GM12878 (cell line): ENCODE measurements at regions not wholly inside any gene's neighbourhood (a gene's known extent, or its start where the extent isn't known, plus 50 kb on each side); places are given as distances from the start of the nearest gene placed in this dataset.

Experiments
- ATAC-seq: fragments of 200-7000 bp; cut with Tn5 transposase; 3 replicates; pipeline ENCODE4 v1.9.1; 2020; ENCODE audit warnings: mild to moderate bottlenecking, moderate library complexity
- BruUV-seq: library from RNA; stranded (reverse); fragments of 400-500 nt; replicated peaks from 2 replicates; lab custom pipeline; 2021; lab: Mats Ljungman, UMichigan
- CTCF ChIA-PET: fragments of 300-600 bp; sonication (Branson Sonifier 250); formaldehyde crosslinking; extraction: SDS; loops from one replicate; lab custom pipeline; 2021; ENCODE audit warnings: inconsistent platforms; lab: Yijun Ruan, JAX
- POLR2A ChIA-PET: fragments of 350-600 bp; formaldehyde crosslinking; extraction: SDS; loops from one replicate; lab custom pipeline; 2021; ENCODE audit warnings: inconsistent platforms; lab: Charles Lee
- RAD21 ChIA-PET: fragments of 300-600 bp; sonication (Branson Sonifier 250); formaldehyde crosslinking; loops from one replicate; lab custom pipeline; 2023; ENCODE audit warnings: antibody characterized with exemption; ENCODE audit not compliant: unreplicated experiment; lab: Charles Lee
- SMC1A ChIA-PET: fragments of 300-600 bp; sonication (Branson Sonifier 250); formaldehyde crosslinking; loops from one replicate; lab custom pipeline; 2023; ENCODE audit not compliant: unreplicated experiment, uncharacterized antibody; lab: Charles Lee
- DNase-seq: peaks from one replicate; pipeline ENCODE4 v3.0.0-alpha.2; 2011; ENCODE audit warnings: low read depth, low spot score
- FAIRE-seq: peaks from 3 replicates; lab custom pipeline; 2011; peaks lifted over from hg19 to GRCh38; lab: Jason Lieb, UNC
- H2AFZ ChIP-seq: 2 replicates; pipeline ENCODE4 v1.6.0; 2011; ENCODE audit warnings: low read depth, low read length, control low read depth; ENCODE audit not compliant: control insufficient read depth
- H3K27ac ChIP-seq: 2 replicates; pipeline ENCODE4 v1.5.1; 2011; ENCODE audit warnings: control low read depth; ENCODE audit not compliant: control insufficient read depth, insufficient read depth
- H3K27me3 ChIP-seq, 2 experiments: replicated peaks in 1 of 2; 2 replicates each; pipeline versions ENCODE4 v1.6.0 to v1.6.1; 2011; ENCODE audit warnings: low read length in 1 of 2; ENCODE audit not compliant: control insufficient read depth in 2 of 2, insufficient read depth in 2 of 2
- H3K36me3 ChIP-seq, 2 experiments: 2 replicates each; pipeline ENCODE4 v1.5.1; 2011; ENCODE audit warnings: low read length in 1 of 2; ENCODE audit not compliant: control insufficient read depth in 2 of 2, insufficient read depth in 2 of 2
- H3K4me1 ChIP-seq: 2 replicates; pipeline ENCODE4 v1.6.1; 2011; ENCODE audit warnings: mild to moderate bottlenecking, low read length, moderate library complexity, mixed read lengths; ENCODE audit not compliant: control insufficient read depth, insufficient read depth
- H3K4me2 ChIP-seq: 2 replicates; pipeline ENCODE4 v1.6.0; 2011; ENCODE audit warnings: control low read depth; ENCODE audit not compliant: control insufficient read depth, insufficient read depth
- H3K4me3 ChIP-seq: fragments of 200-600 bp; sonication (generic); 2 replicates; pipeline ENCODE4 v1.5.1; 2016
- H3K79me2 ChIP-seq: 2 replicates; pipeline ENCODE4 v1.6.0; 2011; ENCODE audit warnings: low read length; ENCODE audit not compliant: control insufficient read depth, insufficient read depth
- H3K9ac ChIP-seq: 2 replicates; pipeline ENCODE4 v1.8.0; 2011; ENCODE audit warnings: low read length, control low read depth, mixed read lengths; ENCODE audit not compliant: control insufficient read depth, insufficient read depth
- H3K9me3 ChIP-seq: replicated peaks from 3 replicates; pipeline ENCODE4 v1.5.1; 2011; ENCODE audit warnings: mild to moderate bottlenecking, low read length; ENCODE audit not compliant: control insufficient read depth, insufficient read depth
- H4K20me1 ChIP-seq: 2 replicates; pipeline ENCODE4 v1.6.0; 2011; ENCODE audit not compliant: control insufficient read depth, insufficient read depth
- CHD4 ChIP-seq: fragments of 200-600 bp; sonication (generic); IDR thresholded peaks from 2 replicates; pipeline ENCODE4 v1.6.1; 2016; ENCODE audit warnings: mild to moderate bottlenecking
- CREM ChIP-seq: IDR thresholded peaks from 2 replicates; pipeline ENCODE4 v1.6.1; 2014; ENCODE audit warnings: antibody characterized with exemption, low read depth
- FOS ChIP-seq: IDR thresholded peaks from 3 replicates; pipeline ENCODE4 v1.6.1; 2011; ENCODE audit warnings: borderline replicate concordance; ENCODE audit not compliant: insufficient read length; ENCODE audit errors: extremely low read depth
- HDAC2 ChIP-seq: fragments of 200-600 bp; sonication (generic); IDR thresholded peaks from 2 replicates; pipeline ENCODE4 v1.6.1; 2017
- POU2F2 ChIP-seq: IDR thresholded peaks from 3 replicates; pipeline ENCODE4 v1.6.1; 2011; ENCODE audit warnings: low read depth, mild to moderate bottlenecking, low read length, borderline replicate concordance
- TCF12 ChIP-seq: IDR thresholded peaks from 2 replicates; pipeline ENCODE4 v1.6.1; 2011; ENCODE audit warnings: low read depth, mild to moderate bottlenecking, low read length
- TCF3 ChIP-seq: IDR thresholded peaks from 2 replicates; pipeline ENCODE4 v1.6.1; 2012; ENCODE audit warnings: low read depth, mild to moderate bottlenecking, low read length, borderline replicate concordance; ENCODE audit not compliant: insufficient read depth
- WGBS: methylation state at CpG from one replicate; pipeline ENCODE4 v1.1.6; 2016; ENCODE audit warnings: low lambda C conversion rate; ENCODE audit not compliant: insufficient replicate concordance, insufficient coverage; ENCODE audit errors: missing lambda C conversion rate; 5-methylcytosine and 5-hydroxymethylcytosine counted together
- in situ Hi-C: fragments of 300-500 bp; cut with MboI; formaldehyde crosslinking; loops from 9 replicates; pipeline ENCODE4 v1.14.3; 2018; ENCODE audit warnings: mixed read lengths
- intact Hi-C: fragments of 100-400 bp; cut with micrococcal nuclease; formaldehyde crosslinking; loops from one replicate; pipeline ENCODE4 v1.14.2; 2022; ENCODE audit not compliant: unreplicated experiment
- TF ChIP-seq, protein P1 (sequence below): IDR thresholded peaks from 2 replicates; pipeline ENCODE4 v1.6.1; 2011; ENCODE audit warnings: low read depth, low read length, improper control_type of control experiment, borderline replicate concordance
- TF ChIP-seq, protein P2 (sequence below): IDR thresholded peaks from 2 replicates; pipeline ENCODE4 v1.6.1; 2011; ENCODE audit warnings: mild to moderate bottlenecking, low read depth, low read length, moderate library complexity; ENCODE audit not compliant: insufficient replicate concordance

DNA sequence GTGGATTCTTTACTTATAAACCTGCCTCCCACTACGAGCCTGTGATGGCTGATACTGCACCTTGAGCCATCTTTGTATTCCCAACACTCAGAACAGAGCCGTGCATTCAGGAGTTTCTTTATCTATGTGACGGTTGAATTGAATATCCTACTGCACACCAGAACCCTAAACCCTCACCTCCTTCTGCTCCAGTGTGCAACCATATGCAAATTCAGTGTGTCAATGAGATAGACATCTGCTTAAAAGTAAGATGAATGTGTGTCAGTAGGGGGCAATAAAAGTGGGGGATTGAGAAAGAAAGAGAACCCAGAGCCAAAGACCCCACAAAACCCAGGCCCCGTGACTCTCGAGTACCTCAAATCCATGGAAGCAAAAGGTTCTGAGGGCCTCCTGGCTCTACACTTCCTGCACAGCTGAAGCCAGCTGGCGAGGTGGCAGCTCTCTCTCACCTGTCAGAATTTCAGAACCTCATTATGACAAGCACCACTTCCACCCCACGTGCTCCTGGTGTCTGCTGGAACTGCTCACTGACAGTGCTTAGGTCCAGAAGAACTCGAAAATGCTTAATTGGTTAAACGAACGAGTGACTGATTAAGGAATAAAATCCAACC, 143.3 kb upstream of the GPR26 start:
- peaks cover 9% of the 10 kb centered on the region for H3K4me1 ChIP-seq
- H3K27ac ChIP-seq, result no peak overlapping the region; the same call in 1 of the 2 replicates
- FAIRE-seq (peak; percentile 52), ATAC-seq (peak; percentile 62; the same call in 2 of the 3 replicates), DNase-seq (no peak)
- POLR2A ChIA-PET, result no interaction called here
- 31% methylated on average over 10 of the region's 10 CpGs for WGBS
- CTCF ChIA-PET, result interaction anchor here (1.0 kb wide), 1 partner anchor 32 kb away, joined by 5 read pairs; no protein-coding TSS in a partner anchor
- TF ChIP-seq CREM, result no peak
- TF ChIP-seq TCF12, result peak; percentile 87
- TF ChIP-seq TCF3, result peak; percentile 98
- no peak for TF ChIP-seq HDAC2
- TF ChIP-seq, protein P1, sequence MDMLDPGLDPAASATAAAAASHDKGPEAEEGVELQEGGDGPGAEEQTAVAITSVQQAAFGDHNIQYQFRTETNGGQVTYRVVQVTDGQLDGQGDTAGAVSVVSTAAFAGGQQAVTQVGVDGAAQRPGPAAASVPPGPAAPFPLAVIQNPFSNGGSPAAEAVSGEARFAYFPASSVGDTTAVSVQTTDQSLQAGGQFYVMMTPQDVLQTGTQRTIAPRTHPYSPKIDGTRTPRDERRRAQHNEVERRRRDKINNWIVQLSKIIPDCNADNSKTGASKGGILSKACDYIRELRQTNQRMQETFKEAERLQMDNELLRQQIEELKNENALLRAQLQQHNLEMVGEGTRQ, result no peak
- TF ChIP-seq, protein P2, sequence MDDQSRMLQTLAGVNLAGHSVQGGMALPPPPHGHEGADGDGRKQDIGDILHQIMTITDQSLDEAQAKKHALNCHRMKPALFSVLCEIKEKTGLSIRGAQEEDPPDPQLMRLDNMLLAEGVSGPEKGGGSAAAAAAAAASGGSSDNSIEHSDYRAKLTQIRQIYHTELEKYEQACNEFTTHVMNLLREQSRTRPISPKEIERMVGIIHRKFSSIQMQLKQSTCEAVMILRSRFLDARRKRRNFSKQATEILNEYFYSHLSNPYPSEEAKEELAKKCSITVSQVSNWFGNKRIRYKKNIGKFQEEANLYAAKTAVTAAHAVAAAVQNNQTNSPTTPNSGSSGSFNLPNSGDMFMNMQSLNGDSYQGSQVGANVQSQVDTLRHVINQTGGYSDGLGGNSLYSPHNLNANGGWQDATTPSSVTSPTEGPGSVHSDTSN, result peak; percentile 11
- TF ChIP-seq FOS, result no peak
- TF ChIP-seq CHD4, result no peak
- peak; percentile 75; the same call in 2 of the 3 replicates for TF ChIP-seq POU2F2
- peak overlapping the region; percentile 44; the same call in 1 of the 2 replicates for H3K4me2 ChIP-seq
- no peak overlapping the region for H3K4me3 ChIP-seq
- no peaks in the 10 kb centered on the region for H4K20me1 ChIP-seq
- no peaks in the 10 kb centered on the region for H3K36me3 ChIP-seq
- no peaks in the 10 kb centered on the region for H3K27me3 ChIP-seq
- RAD21 ChIA-PET, result interaction anchor here (1.0 kb wide), 1 partner anchor 29 kb away, joined by 3 read pairs; no protein-coding TSS in a partner anchor
- in situ Hi-C loops, result no loop called here
- intact Hi-C loops, result no loop called here
- no peaks in the 10 kb centered on the region; the same call in 2 of the 3 replicates for H3K9me3 ChIP-seq
- BruUV-seq, result no TSS peak
- H3K9ac ChIP-seq, result no peak overlapping the region
- no peaks in the 10 kb centered on the region for H3K79me2 ChIP-seq
- SMC1A ChIA-PET, result interaction anchor here (1.1 kb wide), 1 partner anchor 36 kb away, joined by 3 read pairs; no protein-coding TSS in a partner anchor
- H2AFZ ChIP-seq, result peak overlapping the region; percentile 41
